ENCODE measurements at regions not wholly inside any gene's neighbourhood (a gene's known extent, or its start where the extent isn't known, plus 50 kb on each side); places are given as distances from the start of the nearest gene placed in this dataset.
"Not testable (repeated sequence)": the region's sequence is repeated elsewhere in the genome, so short reads cannot be mapped to it uniquely, and the experiment has no call there.

GRCh38 chr6:82619573-82619972, 256.0 kb downstream of the TPBG start:
- Histone ChIP-seq H3K9ac (ENCODE audit: low read depth in 2 of 2, low read length in 2 of 2) (no peak overlapping the region), H3K9me3 (no peaks in the 10 kb centered on the region), H3K4me3 (no peak overlapping the region), H3K27ac (no peak overlapping the region), H3K36me3 (no peaks in the 10 kb centered on the region), H3K4me1 (no peaks in the 10 kb centered on the region), H3K27me3 (no peaks in the 10 kb centered on the region)
- no peak for DNase-seq
- no peak for TF ChIP-seq CTCF (IDR thresholded peaks at IDR 0.05)
- intact Hi-C loops (cut with DNase I), result no loop called here

- intact Hi-C loops (cut with DNase I), result no loop called here
- DNase-seq, result no peak
- Histone ChIP-seq H3K27me3 (no peaks in the 10 kb centered on the region), H3K36me3 (no peaks in the 10 kb centered on the region), H3K9me3 (no peaks in the 10 kb centered on the region), H3K27ac (no peak overlapping the region), H3K9ac (ENCODE audit: low read depth in 2 of 2, low read length in 2 of 2) (no peak overlapping the region), H3K4me3 (no peak overlapping the region), H3K4me1 (no peaks in the 10 kb centered on the region)
- no peak for TF ChIP-seq CTCF (IDR thresholded peaks at IDR 0.05)
Observed at GRCh38 chr6:82622461-82622860, 258.8 kb downstream of the TPBG start.

GRCh38 chr6:82624251-82624650, 260.6 kb downstream of the TPBG start:
- H3K36me3 ChIP-seq, result no peaks in the 10 kb centered on the region
- no peaks in the 10 kb centered on the region for H3K4me1 ChIP-seq
- no peak for DNase-seq
- TF ChIP-seq CTCF (IDR thresholded peaks at IDR 0.05), result no peak
- H3K9ac ChIP-seq (ENCODE audit: low read depth in 2 of 2, low read length in 2 of 2), result no peak overlapping the region
- H3K9me3 ChIP-seq, result no peaks in the 10 kb centered on the region
- intact Hi-C loops (cut with DNase I), result no loop called here
- no peak overlapping the region for H3K4me3 ChIP-seq
- no peak overlapping the region for H3K27ac ChIP-seq
- H3K27me3 ChIP-seq, result no peaks in the 10 kb centered on the region

GRCh38 chr6:82626946-82627345, 263.3 kb downstream of the TPBG start:
- H3K4me3 ChIP-seq; H3K27ac ChIP-seq; H3K9me3 ChIP-seq; H3K4me1 ChIP-seq; intact Hi-C loops (cut with DNase I); DNase-seq; H3K9ac ChIP-seq (ENCODE audit: low read depth in 2 of 2, low read length in 2 of 2); H3K36me3 ChIP-seq; H3K27me3 ChIP-seq: not testable (repeated sequence)

- H3K9ac ChIP-seq (ENCODE audit: low read depth in 2 of 2, low read length in 2 of 2), result no peak overlapping the region
- no peak overlapping the region for H3K27ac ChIP-seq
- H3K9me3 ChIP-seq, result no peaks in the 10 kb centered on the region
- H3K4me1 ChIP-seq, result no peaks in the 10 kb centered on the region
- H3K4me3 ChIP-seq, result no peak overlapping the region
- no peak for DNase-seq
- TF ChIP-seq CTCF (IDR thresholded peaks at IDR 0.05), result no peak
- H3K27me3 ChIP-seq, result no peaks in the 10 kb centered on the region
- no peaks in the 10 kb centered on the region for H3K36me3 ChIP-seq
- intact Hi-C loops (cut with DNase I), result no loop called here
Observed at GRCh38 chr6:82629921-82630320, 266.3 kb downstream of the TPBG start.

GRCh38 chr6:82641677-82642076, 278.1 kb downstream of the TPBG start:
- H3K27me3 ChIP-seq, result no peaks in the 10 kb centered on the region
- intact Hi-C loops (cut with DNase I), result no loop called here
- H3K27ac ChIP-seq, result no peak overlapping the region

More at GRCh38 chr6:82641677-82642076, 278.1 kb downstream of the TPBG start:
- TF ChIP-seq CTCF (IDR thresholded peaks at IDR 0.05), result no peak
- Histone ChIP-seq H3K4me1 (no peaks in the 10 kb centered on the region), H3K4me3 (no peak overlapping the region), H3K36me3 (no peaks in the 10 kb centered on the region), H3K9me3 (no peaks in the 10 kb centered on the region), H3K9ac (ENCODE audit: low read depth in 2 of 2, low read length in 2 of 2) (no peak overlapping the region)
- no peak for DNase-seq

Data from colonic mucosa (tissue), 4 donors.